ENCODE measurements at regions not wholly inside any gene's neighbourhood (a gene's known extent, or its start where the extent isn't known, plus 50 kb on each side); places are given as distances from the start of the nearest gene placed in this dataset.

GRCh38 chr4:127362686-127363085 is 270.1 kb upstream of the INTU start:
- no peak for TF ChIP-seq EZH2 (IDR thresholded peaks at IDR 0.05; ENCODE audit: insufficient read depth, poor library complexity, severe bottlenecking)
- no peak for TF ChIP-seq EZH2phosphoT487 (IDR thresholded peaks at IDR 0.05; ENCODE audit: insufficient read depth, low read depth)

Measured in GM23248 (cell line).